GM21737 (cell line): ENCODE measurements at regions not wholly inside any gene's neighbourhood (a gene's known extent, or its start where the extent isn't known, plus 50 kb on each side); places are given as distances from the start of the nearest gene placed in this dataset.

Experiments
- ATAC-seq: cut with Tn5 transposase; IDR thresholded peaks from one replicate; pipeline ENCODE4 v1.9.1; 2021; ENCODE audit warnings: mild to moderate bottlenecking, moderate library complexity; ENCODE audit not compliant: unreplicated experiment

DNA sequence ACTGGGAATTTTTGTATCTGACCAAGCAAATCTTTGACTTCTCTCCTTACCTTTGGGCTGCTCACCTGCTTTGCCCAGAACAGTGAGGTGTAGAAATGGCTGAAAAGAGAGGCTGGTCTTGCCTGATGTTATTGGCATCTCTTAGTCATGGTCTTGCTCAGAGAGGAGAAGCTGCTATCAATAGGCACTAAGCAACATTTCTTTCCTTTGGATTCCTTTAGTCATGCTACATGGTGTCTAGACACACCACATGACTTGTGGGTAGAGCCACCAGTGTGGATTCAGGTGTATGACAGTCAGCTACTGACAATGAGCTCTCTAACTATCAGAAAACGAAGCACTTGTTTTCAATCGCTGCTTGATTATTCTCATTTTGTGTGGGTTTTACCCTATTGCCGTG, 341.3 kb upstream of the DCC start:
- ATAC-seq = no peak

DNA sequence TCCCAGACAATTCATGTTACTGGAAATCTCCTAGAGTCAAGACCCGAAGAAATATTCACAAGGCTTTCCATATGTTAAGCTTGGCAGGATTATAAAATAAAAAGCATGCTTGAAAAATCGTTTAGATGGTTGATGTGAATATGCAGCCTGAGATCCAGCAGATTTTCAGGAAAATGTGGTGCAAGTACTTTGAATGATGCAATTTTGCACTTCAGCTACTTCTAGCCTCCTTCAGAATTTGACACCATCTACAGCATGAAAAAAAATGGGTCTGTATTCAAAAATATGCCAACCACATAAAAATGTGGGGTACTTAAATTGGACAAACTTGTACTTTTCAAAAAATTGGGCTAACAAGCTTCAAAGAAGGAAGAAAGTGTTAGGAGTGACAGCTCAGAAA, 340.6 kb upstream of the DCC start:
- ATAC-seq = no peak

DNA sequence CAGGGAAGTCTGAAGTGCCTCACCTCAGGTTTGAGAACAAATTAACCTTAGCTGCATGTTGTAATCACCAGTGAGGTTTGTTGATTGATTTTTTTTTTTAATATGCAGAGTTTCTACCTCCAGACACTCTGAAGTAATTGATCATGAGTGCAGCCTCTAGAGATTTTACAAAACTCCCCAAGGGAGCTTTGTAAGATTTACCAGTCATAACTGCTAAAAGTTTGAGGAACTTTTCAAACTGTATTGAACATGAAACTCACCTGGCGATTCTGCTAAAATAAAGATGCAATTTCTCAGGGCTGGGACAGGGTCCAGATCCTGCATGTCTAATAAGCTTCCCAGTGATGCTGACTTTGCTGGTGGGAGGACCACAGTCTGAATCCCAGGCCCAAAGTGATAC, 339.6 kb upstream of the DCC start:
- no peak for ATAC-seq

DNA sequence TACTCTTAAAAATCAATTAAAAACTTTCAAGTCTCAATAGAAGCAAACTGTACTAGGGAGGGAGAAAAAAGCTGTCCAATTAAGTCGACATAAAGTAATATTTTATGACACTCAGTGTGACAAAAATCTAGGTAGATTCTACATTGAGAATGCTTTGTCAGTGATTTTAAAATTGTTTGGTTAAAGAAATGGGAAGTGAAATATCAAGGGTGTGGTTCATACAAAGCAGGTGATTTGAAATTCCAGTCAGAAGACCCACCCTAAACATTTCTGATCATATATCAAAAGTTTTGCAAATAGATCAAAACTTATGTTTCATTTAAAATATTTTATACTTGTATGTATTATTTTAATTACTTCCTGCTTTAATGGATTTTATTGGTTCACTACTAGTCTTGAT, 338.9 kb upstream of the DCC start:
- no peak for ATAC-seq

DNA sequence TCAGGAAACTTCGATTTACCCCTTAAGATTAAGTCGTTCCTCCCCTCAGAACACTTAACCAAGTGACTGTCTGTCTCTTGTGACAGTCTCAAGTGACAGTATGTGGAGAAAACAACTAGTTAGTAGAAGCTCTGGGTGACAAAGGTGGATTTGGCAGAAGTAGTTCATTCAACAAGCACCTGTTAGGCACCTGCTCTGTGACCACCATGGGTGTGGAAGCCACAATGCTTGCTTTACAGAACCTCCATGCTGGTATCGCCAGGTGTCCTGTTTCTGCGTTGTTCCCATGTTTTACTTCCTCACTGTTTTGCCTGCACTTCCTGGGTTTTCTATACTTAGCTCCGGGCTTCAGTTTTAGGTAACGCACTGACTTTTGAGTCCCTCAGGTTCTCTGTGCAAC, 337.4 kb upstream of the DCC start:
- ATAC-seq = no peak

DNA sequence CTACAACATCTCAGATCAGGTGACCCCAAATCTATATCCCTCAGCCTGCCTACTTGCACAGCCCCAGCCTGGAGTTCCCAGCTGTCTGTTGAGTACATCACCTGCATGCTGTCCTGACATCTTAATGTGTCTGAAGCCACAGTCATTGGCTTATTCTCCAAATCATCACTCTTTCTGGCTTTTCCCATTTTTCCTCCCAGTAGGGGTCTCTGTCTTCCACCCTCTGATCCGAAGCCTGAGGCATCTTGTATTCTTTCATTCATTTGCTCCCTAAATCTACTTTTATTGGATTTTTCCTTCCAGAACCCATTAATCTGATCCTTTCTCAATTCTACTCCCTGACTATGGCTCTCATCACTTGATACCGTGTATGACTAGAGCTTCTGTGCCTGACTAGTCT, 332.9 kb upstream of the DCC start:
- ATAC-seq = no peak

DNA sequence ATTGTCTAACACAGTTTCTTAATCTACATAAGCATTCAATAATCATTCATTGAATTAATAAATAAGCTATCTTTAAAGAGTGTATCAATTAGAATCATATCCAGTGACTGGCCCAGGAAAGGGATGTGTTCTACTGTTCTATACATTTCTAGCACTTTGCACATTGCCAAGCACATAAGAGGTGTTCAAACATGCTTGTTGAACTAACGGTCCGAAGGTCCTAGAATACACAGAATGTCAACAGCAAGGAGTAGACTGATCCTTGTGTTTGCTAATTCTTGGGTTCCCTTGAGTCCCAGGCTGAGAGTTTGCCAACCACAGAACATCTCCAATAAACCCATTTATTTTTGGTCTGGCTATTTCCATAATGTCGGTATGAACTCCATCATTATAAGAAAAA, 331.7 kb upstream of the DCC start:
- no peak for ATAC-seq

DNA sequence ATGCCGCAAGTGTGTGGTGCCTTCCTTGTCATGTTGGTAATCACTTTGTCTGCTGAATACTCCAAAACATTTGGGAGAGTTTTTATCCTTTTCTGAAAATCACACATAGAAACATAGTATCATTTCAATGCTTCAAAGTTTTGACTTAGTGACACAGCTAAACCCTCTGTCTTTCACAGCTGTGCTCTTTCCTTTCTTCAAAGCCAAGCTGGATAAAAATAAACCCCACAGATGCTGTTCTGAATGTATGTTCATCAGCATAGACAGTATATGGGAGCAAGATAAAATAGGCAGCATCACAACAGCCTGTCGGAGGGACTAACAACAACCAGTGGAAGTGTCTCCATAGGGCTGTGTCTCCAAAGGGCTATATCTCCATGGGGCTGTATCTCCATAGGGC, 331.3 kb upstream of the DCC start:
- ATAC-seq = no peak

DNA sequence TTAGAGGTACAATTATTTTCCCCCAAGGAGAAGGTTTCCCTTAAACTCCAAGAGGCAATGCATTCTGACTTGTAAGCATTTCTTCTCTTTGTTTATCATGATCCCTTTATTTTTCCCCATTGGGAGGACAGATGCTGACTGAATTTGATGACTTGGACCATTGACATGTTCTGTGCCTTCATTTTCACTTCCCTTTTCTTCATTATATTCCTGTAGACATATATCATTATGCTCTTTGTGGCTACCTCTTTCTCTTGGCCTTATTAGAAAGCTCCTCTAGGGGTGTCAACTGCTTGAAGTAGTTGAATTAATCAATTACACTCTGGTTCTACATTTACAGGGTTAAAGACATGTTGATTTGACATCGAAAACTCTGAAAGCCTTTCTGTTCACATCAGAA, 330.0 kb upstream of the DCC start:
- no peak for ATAC-seq

DNA sequence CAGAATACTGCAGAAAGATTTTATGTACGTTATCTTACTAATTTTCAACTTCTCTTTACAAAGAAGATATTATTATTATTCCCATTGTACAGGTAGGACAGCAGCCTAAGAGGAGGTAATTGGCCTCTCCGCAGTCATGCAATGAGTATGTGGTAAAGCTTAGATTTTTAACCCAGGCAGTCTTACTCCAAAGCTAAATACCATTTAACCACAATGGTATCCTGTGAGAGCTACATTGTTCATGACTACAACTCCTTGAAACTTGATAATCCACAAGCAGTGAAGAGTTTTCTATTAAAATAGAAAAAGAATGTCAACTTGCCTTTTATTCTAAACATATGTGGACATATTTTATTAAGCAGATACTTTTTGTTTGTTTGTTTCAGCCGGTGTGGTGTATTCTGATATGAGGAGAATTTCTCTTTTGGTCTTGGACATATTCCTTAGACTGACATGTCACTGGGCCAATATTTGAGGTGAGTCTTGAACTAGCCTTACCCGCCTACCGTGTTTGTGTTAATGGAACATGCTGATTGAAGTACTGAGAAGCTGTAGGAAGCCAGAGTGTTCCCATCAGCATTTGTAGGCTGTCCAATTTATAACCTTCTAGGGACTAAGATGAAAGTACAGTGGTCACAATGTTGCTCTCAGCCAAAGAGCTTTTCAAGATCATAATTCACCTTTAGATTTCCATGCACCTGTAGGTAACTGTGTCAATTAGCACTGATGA, 293.9 kb upstream of the DCC start:
- no peak for ATAC-seq

DNA sequence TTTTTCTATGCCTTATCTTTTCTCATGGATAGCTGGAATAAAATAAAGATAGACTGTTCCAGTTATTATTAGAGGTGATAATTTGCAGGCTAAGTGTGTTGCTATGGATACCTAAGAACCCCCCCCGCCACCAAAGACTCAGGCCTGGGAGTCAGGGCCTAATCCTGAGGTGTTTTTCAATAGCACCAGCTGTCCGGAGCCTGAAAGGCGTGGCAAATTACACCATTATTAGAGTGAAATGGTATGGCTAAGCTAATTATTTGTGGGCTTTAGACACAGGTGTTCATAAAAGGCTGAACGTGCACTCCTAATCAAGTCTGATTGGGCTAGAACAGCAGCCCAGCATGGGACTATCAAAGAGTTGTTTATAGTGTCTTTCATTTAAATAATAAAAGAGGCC, 293.2 kb upstream of the DCC start:
- ATAC-seq = no peak

DNA sequence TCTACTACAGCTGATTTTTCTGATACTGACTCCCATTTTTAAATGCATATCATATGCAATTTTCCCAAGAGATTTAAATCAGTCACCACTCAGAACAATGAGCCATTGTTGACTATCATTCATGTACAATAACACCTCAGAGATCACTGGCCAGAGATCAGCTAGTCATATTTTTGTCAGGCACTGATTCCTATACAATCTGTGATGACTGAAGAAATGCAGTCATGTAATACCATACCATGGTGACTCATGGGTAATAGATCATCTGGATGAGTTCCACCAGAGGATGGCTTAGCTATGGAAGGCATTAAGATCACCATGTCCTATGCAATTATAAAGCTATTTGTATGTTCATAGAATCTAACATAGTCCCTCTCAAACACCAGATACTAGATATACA, 285.7 kb upstream of the DCC start:
- ATAC-seq = no peak

DNA sequence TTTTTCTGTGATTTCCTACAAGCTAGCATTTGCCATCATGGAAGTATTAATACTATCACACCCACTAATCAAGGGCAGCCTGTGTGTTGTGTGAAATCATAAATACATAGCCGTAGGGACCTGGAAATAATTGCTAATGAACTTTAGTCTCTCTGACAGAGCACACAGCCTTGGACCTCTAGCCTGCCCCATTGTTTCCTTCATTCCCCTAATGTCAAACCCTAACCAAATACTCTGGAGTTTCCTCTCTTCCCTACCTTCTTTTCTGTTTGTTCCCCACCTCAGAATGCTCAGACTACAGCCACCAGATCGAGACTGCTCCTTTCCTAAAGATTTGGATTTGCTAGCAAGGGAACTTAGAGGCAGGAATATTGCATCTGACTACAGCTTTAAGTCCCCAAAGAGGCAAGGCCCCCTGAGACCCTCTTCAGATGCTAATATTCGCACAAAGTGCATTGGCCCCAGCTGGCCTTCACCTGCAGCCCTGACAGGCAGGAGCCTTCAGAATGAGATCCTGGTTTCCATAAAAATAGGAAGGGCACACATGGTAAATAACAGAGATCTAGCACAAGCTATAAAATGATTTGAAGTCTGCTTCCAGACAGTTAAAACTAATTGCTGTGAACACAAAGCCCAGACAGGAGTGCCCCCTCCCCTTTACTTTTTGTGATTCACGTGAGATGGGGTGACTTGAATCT, 279.2 kb upstream of the DCC start:
- ATAC-seq = no peak

DNA sequence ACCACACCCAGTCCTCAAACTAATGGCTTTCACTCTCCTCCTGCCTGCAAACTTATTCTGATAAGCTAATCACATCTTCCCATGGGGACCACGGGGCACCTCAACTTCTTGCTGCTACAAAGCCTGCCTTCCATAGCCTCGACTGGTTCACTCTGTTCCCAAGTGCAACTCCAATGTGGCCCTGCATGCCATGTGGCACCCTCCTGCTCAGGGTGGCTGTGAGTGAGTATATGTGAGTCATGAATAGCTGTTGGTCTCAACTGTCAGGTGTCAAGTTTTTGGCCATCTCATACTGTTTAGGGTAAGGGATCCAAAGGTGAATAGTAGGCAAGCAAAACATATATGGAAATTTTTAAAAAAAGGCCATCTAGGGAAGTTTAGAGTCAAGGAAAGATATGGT, 276.1 kb upstream of the DCC start:
- ATAC-seq = no peak

DNA sequence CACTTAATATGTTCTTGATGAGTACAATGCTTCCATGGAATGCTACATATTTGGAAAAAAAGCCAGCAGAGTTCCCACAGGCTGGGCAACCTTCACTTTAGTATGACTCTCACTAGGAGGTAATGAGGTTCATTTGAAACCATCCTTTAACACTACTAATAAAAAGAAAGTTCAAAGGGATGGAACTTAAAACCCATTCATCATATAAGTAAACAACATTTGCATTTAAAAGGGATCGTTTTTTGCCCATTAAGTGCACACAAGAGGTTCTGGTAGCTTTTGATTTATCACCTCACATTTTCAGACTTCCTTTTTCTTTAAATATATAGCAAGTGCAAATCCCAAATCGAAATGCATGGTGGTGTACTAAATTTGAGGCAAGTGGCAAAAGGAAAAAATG, 270.8 kb upstream of the DCC start:
- ATAC-seq = no peak

DNA sequence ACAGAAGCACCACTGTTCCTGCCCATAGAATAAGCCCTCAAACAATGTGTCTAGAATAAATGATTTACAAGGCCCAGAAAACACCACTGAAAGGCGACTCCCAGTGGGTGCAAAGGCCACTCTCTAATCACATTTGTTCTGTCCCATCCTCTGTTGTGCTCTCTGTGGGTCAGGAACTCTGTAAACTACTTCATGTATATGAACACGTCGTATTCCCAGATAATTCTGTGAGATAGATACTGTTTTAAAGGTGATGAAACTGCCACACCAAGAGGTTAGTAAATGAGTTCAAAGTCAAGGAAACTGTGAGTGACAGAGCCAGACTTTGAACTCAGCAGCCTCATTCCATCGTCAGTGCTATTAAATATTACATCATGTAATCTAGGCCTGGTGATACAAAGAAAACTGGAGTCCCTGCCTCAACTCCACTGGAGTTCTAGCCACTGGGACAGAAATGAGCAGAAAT, 269.7 kb upstream of the DCC start:
- ATAC-seq = no peak

DNA sequence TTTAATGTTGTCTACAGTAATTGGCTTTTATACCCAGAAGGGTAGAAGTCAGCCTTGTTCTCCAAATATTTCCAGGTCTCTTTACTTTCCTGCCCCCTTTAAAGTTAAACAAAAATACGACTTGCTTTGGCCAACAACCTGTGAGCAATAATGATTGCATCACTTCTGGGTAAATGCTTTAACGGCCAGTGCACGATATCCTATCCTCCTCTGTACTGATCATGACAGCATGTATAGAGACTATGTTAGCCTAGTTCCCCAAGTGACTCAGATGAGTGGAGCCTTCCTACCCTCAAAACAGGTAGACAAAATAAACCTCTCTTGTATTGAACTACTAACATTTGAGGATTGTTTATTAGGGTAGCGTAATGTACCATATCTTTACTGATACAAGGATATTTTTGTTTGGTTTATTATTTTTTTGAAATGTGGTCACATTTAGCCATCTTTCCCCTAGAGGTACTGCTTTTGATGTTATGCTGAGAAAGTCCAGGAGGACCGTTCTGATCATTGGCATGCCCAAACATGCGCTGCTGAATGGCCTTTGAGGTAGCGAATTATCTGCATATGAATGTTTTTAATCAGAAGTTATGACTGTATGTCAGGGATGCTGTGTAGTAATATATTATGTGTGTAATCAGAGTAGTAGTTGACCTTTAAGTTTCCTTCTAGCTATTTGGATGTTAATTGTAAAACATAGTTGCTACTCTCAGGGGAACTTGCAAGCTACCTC, 262.6 kb upstream of the DCC start:
- no peak for ATAC-seq

DNA sequence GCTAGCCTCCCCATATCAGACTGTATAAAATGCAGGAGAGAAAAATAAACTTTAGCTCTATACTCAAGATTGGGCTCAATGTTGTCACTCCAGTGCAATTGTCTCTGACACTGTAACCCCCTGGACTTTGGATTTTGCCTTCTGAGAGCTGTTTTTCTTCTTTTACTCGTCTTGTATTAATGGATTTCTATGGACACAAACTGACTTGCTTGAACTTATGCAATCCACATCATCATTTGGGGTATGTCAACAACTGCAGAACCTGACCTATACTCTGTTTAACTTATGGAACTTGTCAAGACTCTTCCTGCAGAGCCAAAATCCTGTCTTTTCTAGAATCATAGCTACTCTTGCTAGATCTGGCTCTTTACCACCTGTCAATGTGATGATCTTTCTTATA, 257.8 kb upstream of the DCC start:
- no peak for ATAC-seq

DNA sequence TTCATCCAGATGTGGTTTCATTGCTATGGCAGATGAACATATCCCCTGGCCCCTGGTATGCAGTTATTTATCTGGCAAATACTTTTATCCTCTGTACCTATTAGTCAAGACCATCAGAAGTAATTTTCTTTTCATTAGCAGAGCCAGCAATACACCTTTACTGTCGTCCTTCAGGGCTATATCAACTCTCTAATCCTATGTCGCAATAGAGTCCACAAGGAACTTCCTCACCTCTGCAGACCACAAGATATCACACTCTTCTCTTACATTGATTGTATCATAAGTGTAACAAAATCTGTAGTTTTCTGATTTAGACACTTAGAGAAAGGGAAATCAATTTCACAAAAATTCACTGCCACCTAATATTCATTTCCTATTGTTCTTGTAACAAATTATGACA, 252.9 kb upstream of the DCC start:
- no peak for ATAC-seq

DNA sequence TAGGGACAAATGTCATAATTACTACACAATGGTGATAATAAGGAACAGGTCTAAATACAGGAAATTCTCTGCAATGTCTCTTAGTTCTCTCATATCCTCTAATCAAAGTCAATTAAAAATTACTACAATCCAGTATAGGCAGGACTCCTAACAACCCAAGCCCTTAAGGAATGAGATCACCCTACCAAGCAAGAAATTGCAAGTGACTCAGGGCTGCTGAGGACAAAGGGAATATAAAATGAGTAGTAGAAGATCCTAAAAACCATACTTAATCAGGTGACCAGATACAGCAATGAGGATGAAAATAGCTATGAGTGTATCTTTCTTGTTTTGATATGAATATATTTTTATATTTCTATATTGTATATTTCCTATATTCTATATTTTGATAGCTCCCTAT, 250.0 kb upstream of the DCC start:
- no peak for ATAC-seq

DNA sequence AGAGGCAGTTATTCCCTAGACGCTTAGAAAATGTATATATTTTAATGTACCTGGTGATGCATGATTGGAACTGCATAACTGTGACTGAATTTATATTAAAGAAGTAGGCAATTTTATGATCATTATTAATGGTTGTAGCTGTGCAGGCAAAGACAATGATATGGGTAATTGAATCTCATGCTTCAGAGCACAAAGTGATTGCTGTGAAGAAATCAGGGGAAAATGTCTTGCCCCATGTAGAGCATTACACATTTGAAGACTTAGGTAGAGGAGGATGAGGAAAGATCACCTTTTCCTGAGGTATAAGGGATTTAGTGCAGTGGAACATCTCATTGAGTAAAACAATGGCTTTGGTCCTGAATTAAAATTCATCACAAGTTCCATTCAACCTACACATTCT, 246.8 kb upstream of the DCC start:
- no peak for ATAC-seq

DNA sequence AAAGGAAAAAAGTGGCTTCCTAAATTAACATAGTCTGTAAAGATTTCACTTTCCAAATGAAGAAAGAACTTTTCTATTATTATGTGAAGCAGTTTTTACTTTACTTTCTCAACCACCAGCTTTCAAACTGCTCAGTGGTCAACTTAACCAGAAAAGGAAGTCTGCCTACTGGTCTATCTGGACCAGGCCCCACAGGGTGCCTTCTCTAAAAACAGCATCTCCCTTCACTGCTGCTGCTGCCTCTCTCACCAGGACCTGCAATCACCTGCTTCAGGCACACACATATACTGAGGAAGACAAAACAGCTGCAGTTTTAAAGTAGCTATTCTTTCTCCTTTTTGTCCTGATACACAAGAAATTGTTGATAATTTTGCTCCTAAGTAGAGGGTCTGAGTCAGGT, 221.3 kb upstream of the DCC start:
- no peak for ATAC-seq
